CMK (cell line): ENCODE measurements at regions not wholly inside any gene's neighbourhood (a gene's known extent, or its start where the extent isn't known, plus 50 kb on each side); places are given as distances from the start of the nearest gene placed in this dataset.
"Not testable (repeated sequence)": the region's sequence is repeated elsewhere in the genome, so short reads cannot be mapped to it uniquely, and the experiment has no call there.

Experiments
- DNase-seq: peaks from one replicate; pipeline ENCODE4 v3.0.0-alpha.2; 2010; ENCODE audit warnings: low read depth

- no peak for DNase-seq
Measured at GRCh38 chr7:119886007-119886406, 387.0 kb upstream of the KCND2 start.

DNA sequence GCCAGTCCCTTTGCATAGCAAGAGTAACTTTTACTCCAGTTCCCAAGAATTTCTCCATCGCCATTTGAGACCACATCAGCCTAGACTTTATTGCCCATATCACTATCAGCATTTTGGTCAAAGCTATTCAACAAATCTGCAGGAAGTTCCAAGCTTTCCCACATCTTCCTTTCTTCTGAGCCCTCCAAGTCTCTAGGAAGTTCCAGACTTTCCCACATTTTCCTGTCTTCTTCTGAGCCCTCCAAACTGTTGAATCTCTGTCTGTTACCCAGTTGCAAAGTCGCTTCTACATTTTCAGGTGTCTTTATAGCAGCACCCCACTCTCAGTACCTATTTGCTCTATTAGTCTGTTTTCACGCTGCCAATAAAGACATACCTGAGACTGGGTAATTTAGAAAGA lies 386.4 kb upstream of the KCND2 start:
- DNase-seq, result not testable (repeated sequence)

GRCh38 chr7:119888251-119888650 lies 384.7 kb upstream of the KCND2 start:
- DNase-seq, result no peak

DNA sequence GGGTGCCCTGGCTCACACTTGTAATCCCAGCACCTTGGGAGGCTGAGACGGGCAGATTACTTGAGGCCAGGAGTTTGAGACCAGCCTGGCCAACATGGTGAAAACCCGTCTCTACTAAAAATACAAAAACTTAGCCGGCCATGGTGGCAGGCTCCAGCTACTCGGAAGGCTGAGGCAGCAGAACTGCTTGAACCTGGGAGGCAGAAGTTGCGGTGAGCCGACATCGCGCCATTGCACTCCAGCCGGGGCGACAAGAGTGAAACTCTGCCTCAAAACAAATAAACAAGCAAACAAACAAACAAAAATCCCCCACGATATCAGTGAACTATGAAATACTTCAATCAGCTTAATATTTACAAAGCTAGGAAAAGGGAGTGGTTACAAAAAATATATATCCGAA lies 382.3 kb upstream of the KCND2 start:
- DNase-seq, result no peak

DNA sequence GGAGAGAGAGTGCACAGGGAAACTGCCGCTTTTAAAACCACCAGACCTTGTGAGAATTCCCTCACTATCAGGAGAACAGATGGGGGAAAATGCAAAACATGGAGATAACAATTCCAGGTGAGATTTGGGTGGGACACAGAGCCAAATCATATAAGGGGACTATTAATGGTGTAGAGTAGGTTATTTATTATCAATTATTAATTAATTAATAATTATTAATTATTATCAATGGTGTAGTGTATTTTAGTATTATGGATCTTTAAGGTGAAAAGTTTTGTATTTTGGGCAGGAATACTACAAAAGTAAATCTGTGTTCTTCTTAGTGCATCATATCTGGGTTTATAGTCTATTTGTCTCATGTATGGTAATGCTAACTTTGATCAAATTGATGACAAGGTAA lies 377.7 kb upstream of the KCND2 start:
- no peak for DNase-seq

- no peak for DNase-seq
Measured at GRCh38 chr7:119896386-119896785, 376.6 kb upstream of the KCND2 start.

- no peak for DNase-seq
Measured at GRCh38 chr7:119900996-119901672, 371.8 kb upstream of the KCND2 start.

- no peak for DNase-seq
Measured at GRCh38 chr7:119903085-119903484, 369.9 kb upstream of the KCND2 start.

GRCh38 chr7:119905495-119905894 lies 367.5 kb upstream of the KCND2 start:
- DNase-seq, result no peak

GRCh38 chr7:119908948-119909347 lies 364.0 kb upstream of the KCND2 start:
- DNase-seq, result no peak

- DNase-seq, result not testable (repeated sequence)
Measured at GRCh38 chr7:119914119-119914518, 358.9 kb upstream of the KCND2 start.

DNA sequence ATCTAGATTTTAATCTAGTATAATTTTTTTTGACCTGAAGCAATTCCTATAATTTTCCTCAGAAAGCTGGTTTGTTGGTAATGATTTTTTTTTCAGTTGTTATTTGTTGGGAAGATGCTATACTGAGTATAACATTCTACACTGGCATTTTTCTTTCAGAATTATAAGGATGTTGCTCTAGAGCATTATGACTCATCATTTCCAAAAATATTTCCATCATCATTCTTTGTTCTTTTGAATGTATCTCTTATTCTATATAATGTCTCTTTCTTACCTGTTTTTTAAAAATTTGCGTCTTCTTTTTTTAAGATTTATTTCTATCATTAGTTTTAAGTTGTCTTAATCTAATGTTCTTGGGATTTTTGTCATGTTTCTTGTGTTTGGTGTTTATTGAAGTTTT lies 356.5 kb upstream of the KCND2 start:
- DNase-seq, result no peak

DNA sequence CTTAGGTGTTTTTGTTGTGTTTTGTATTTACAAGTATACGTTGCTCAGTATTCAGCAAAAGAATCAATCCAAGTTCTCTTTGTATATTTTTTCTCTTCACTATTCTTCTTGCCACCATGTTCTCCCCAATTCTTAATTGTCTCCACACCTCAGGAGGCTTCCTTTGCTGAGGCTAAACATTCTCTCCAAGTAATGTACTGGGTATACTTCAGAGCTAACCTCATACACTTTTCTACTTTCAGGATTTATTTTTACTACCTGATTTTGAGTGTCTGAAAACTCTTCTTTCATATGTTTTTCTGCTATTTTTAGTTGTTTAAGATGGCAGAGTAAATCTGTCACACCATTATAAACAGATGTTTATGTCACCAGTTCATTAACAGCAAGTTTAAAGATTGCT lies 354.8 kb upstream of the KCND2 start:
- no peak for DNase-seq

DNA sequence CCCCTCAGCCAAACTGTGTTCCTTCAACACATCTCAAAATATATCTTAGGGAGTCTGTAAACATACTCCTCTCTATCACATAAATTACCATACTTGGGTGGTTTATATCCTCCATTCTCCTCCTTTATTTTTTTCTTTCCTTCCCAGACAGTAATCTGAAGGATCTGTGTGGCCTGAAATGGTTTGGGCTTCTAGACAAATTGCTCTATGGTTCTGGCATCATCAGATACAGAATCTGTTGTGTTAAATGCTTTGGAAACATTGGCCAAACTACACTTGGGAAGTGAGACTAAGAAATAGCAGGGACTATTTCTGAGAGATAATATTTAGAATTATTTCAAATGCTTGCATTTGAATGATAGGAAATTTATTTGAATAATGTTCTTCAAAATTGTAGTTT lies 353.0 kb upstream of the KCND2 start:
- no peak for DNase-seq

DNA sequence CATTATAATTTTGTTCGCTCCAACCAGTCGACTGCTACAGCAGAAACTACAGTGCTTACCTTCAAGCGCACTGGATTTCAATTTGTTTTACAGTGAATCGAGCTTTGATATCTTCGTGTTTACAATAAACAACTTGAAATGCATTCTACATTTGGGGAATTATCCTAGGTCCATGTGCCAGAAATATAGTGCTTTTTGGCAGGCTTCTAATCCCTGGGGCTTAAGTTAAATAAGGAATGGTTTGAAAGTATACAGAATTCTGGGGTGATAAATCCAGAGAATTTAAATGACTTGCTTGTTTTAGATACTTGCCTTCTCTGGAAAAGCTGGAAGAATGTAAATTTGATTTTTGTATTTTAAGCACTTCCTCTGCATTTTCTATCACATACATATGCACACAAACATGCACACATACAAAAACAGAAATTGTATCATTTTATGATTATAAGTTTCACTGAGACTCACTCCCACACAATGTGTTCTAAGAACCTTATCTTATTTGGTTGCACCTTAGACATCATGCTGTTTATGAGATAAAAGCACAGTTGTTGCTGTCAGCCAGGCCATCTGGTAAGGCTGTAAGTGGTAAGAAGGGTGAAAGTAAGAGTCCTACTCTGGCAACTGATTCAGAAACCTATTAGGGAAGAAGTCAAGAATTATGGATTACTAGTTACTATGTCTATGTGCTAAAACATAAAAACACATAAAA lies 347.2 kb upstream of the KCND2 start:
- peak; percentile 62 for DNase-seq

- no peak for DNase-seq
Measured at GRCh38 chr7:119929891-119930290, 343.1 kb upstream of the KCND2 start.

GRCh38 chr7:119931230-119931824 lies 341.6 kb upstream of the KCND2 start:
- no peak for DNase-seq

DNA sequence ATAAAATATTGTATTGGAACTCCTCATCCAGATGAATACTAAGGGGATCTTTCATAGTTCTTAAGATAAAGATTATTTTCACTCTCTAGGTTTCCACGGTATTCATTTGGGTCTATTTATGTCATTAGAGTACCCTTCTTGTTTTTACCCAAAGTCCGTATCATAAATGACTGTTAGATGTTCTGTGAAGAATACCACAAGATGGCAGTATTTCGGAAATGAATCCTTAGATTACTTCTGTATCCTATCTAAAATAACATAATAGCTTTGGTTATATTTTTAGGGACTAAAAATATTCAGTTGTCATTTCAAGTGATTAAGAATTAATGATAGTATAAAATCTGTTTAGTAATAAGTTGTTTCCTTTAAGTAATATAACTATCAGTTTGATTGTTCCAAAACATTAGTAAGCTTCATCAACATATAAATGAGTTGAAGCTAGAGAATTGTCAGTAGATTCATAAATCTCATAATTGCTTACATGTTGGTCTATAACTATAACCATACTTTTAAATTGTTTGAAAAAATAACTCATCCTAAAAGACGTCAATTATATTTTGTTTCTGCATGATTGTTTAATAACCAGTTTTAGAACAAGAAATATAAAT lies 337.5 kb upstream of the KCND2 start:
- DNase-seq, result no peak

DNA sequence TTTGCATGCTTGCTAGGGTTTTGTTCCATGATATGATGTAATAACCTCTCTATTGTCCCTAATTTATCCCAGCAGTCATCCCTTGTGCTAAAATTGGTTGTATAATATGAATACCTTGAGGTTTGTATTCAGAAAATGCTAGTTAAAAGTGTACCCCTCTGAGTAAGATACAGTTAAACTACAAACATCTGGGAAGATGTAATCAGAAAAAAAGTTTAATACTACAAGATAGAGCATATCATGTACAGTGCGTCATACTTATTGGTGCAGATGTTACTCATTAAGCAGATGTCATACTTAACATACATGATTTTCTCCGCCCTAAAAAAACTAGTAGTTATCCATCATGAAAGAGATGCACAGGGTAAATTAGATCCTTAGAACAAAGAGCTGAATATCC lies 336.1 kb upstream of the KCND2 start:
- no peak for DNase-seq

GRCh38 chr7:119937745-119938144 lies 335.2 kb upstream of the KCND2 start:
- DNase-seq, result no peak

GRCh38 chr7:119943942-119944600 lies 328.9 kb upstream of the KCND2 start:
- peak; percentile 94 for DNase-seq

DNA sequence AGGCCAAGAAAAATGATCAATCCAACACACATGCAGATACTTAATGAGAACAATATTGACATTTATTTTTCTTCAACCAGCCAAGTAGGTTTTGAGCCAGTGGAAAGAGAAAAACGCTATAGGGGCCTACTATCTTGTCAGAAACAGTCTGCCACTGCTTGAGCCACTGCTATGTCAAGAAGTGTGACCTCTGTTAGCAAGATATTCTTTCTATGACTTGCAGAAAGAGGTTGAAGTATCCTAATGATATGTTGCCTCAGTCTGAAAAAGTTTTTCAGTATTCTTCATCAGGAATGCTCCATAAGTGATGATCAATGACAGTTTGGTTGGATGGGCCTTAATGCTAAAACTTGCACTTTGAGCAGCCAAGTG lies 328.4 kb upstream of the KCND2 start:
- no peak for DNase-seq

GRCh38 chr7:119945822-119946221 lies 327.2 kb upstream of the KCND2 start:
- DNase-seq, result no peak
